WTC11 (cell line): ENCODE measurements at regions not wholly inside any gene's neighbourhood (a gene's known extent, or its start where the extent isn't known, plus 50 kb on each side); places are given as distances from the start of the nearest gene placed in this dataset.

Source experiments
- AFF4 ChIP-seq: sonication (generic); formaldehyde crosslinking; IDR thresholded peaks from 2 replicates; pipeline ENCODE4 v1.8.1; 2023; ENCODE audit warnings: mild to moderate bottlenecking, missing genetic modification reagents, borderline replicate concordance
- CREM ChIP-seq: sonication (generic); formaldehyde crosslinking; IDR thresholded peaks from 2 replicates; pipeline ENCODE4 v1.8.1; 2022; ENCODE audit warnings: mild to moderate bottlenecking, missing genetic modification reagents, moderate library complexity
- CTCF ChIP-seq: fragments of 200-600 bp; IDR thresholded peaks from 2 replicates; pipeline ENCODE4 v1.8.0; 2022; ENCODE audit warnings: antibody characterized with exemption
- GRHL2 ChIP-seq: fragments of 250-450 bp; sonication (Bioruptor Pico); IDR thresholded peaks from 2 replicates; pipeline ENCODE4 v1.8.0; 2022; ENCODE audit warnings: mild to moderate bottlenecking, moderate library complexity; ENCODE audit not compliant: insufficient replicate concordance, severe bottlenecking
- USF2 ChIP-seq: sonication (generic); formaldehyde crosslinking; IDR thresholded peaks from 2 replicates; pipeline ENCODE4 v1.8.1; 2023; ENCODE audit warnings: mild to moderate bottlenecking, missing genetic modification reagents, moderate library complexity
- ZNF317 ChIP-seq: sonication (generic); formaldehyde crosslinking; IDR thresholded peaks from 2 replicates; pipeline ENCODE4 v1.8.1; 2023; ENCODE audit warnings: low read depth, mild to moderate bottlenecking, moderate library complexity, missing genetic modification reagents, borderline replicate concordance

- no peak for TF ChIP-seq ZNF317 (CRISPR knock-in tag)
- TF ChIP-seq CTCF, result no peak
- no peak for TF ChIP-seq AFF4 (CRISPR knock-in tag)
- no peak for TF ChIP-seq CREM
- no peak for TF ChIP-seq GRHL2
- TF ChIP-seq USF2 (CRISPR knock-in tag), result no peak
Observed at GRCh38 chr6:87763276-87763675, 61.2 kb upstream of the AKIRIN2 start.
